GM10266 (cell line): ENCODE measurements at regions not wholly inside any gene's neighbourhood (a gene's known extent, or its start where the extent isn't known, plus 50 kb on each side); places are given as distances from the start of the nearest gene placed in this dataset.

ENCODE experiments used
- DNase-seq: peaks from one replicate; pipeline ENCODE4 v3.0.0; 2012; ENCODE audit errors: extremely low spot score
- CTCF ChIP-seq: IDR thresholded peaks from 2 replicates; pipeline ENCODE4 v1.5.1; 2012; ENCODE audit warnings: mild to moderate bottlenecking, low read depth; ENCODE audit not compliant: control insufficient read depth, insufficient read depth; ENCODE audit errors: missing control alignments

- DNase-seq, result no peak
- TF ChIP-seq CTCF, result no peak
These were observed 251.4 kb upstream of the ROPN1 start for GRCh38 chr3:124243177-124243859.

- DNase-seq, result no peak
- no peak for TF ChIP-seq CTCF
These were observed 254.5 kb upstream of the ROPN1 start for GRCh38 chr3:124246376-124246775.

- TF ChIP-seq CTCF, result peak; percentile 61
- peak; percentile 25 for DNase-seq
These were observed 255.0 kb upstream of the ROPN1 start for GRCh38 chr3:124246949-124247348.

GRCh38 chr3:124248471-124249028 lies 256.6 kb upstream of the ROPN1 start:
- DNase-seq, result no peak
- no peak for TF ChIP-seq CTCF

- TF ChIP-seq CTCF, result no peak
- no peak for DNase-seq
These were observed 257.1 kb upstream of the ROPN1 start for GRCh38 chr3:124249038-124249437.

- no peak for DNase-seq
- TF ChIP-seq CTCF, result no peak
These were observed 258.1 kb upstream of the ROPN1 start for GRCh38 chr3:124250053-124250452.

- DNase-seq, result no peak
- TF ChIP-seq CTCF, result no peak
These were observed 264.2 kb upstream of the ROPN1 start for GRCh38 chr3:124256156-124256555.
